CD14-positive monocyte (primary cell): ENCODE measurements at regions not wholly inside any gene's neighbourhood (a gene's known extent, or its start where the extent isn't known, plus 50 kb on each side); places are given as distances from the start of the nearest gene placed in this dataset.
A peak's percentile ranks its signal among the peaks of the same experiment; 100 is the strongest.

Experiments
- DNase-seq, 3 donors: peaks; one replicate each; pipeline ENCODE4 v3.0.0-alpha.2; 2011 to 2022
- H2AFZ ChIP-seq: 2 replicates; pipeline ENCODE4 v1.6.0; 2012; ENCODE audit warnings: mild to moderate bottlenecking, low read depth, low read length, inconsistent platforms; ENCODE audit not compliant: insufficient read depth, poor library complexity, severe bottlenecking
- H3K27ac ChIP-seq, 2 donors: 1 replicate in 1 of 2; 2 replicates in 1 of 2; pipeline ENCODE4 v1.5.1; 2012 to 2013; ENCODE audit warnings: low read length in 2 of 2, control low read depth in 1 of 2, inconsistent platforms in 1 of 2, low read depth in 1 of 2, mild to moderate bottlenecking in 1 of 2
- H3K27me3 ChIP-seq, 2 donors: one replicate each; pipeline versions ENCODE4 v1.6.0 to v1.6.1; 2011 to 2013; ENCODE audit warnings: low read length in 2 of 2; ENCODE audit not compliant: control insufficient read depth in 2 of 2, insufficient read depth in 2 of 2
- H3K36me3 ChIP-seq, 2 donors: replicated peaks in 1 of 2; 1 replicate in 1 of 2; 2 replicates in 1 of 2; pipeline versions ENCODE4 v1.5.1 to v1.6.1; 2012 to 2013; ENCODE audit warnings: low read length in 2 of 2, control low read depth in 1 of 2, inconsistent platforms in 1 of 2, mild to moderate bottlenecking in 1 of 2; ENCODE audit not compliant: insufficient read depth in 2 of 2, control insufficient read depth in 1 of 2
- H3K4me1 ChIP-seq, 2 donors: 1 replicate in 1 of 2; 2 replicates in 1 of 2; pipeline versions ENCODE4 v1.5.1 to v1.6.1; 2012 to 2013; ENCODE audit warnings: low read length in 2 of 2, control low read depth in 1 of 2, inconsistent platforms in 1 of 2, mild to moderate bottlenecking in 1 of 2, moderate library complexity in 1 of 2; ENCODE audit not compliant: insufficient read depth in 2 of 2, control insufficient read depth in 1 of 2
- H3K4me2 ChIP-seq: replicated peaks from 2 replicates; pipeline ENCODE3; 2012; ENCODE audit warnings: low read length, moderate library complexity, mild to moderate bottlenecking; ENCODE audit not compliant: poor library complexity, severe bottlenecking; ENCODE audit errors: extremely low read depth
- H3K4me3 ChIP-seq, 3 experiments: fragments of 200-600 bp in 1 of 3; sonication (generic) in 1 of 3; replicated peaks in 1 of 3; 1 replicate in 2 of 3; 2 replicates in 1 of 3; pipeline ENCODE4 v1.5.1; 2011 to 2013; ENCODE audit warnings: low read length in 3 of 3, mild to moderate bottlenecking in 3 of 3, control low read depth in 2 of 3, low read depth in 2 of 3, inconsistent platforms in 1 of 3, moderate library complexity in 1 of 3
- H3K79me2 ChIP-seq: 2 replicates; pipeline ENCODE4 v1.6.0; 2012; ENCODE audit warnings: mild to moderate bottlenecking, control low read depth, inconsistent platforms, low read length, moderate library complexity; ENCODE audit not compliant: insufficient read depth
- H3K9ac ChIP-seq: 2 replicates; pipeline ENCODE4 v1.6.0; 2017; ENCODE audit warnings: low read length, mild to moderate bottlenecking; ENCODE audit not compliant: insufficient read depth, poor library complexity, severe bottlenecking
- H3K9me3 ChIP-seq, 2 donors: replicated peaks in 1 of 2; 1 replicate in 1 of 2; 2 replicates in 1 of 2; pipeline versions ENCODE4 v1.5.1 to v1.6.1; 2012 to 2013; ENCODE audit warnings: low read length in 2 of 2, control low read depth in 1 of 2; ENCODE audit not compliant: control insufficient read depth in 1 of 2, insufficient read depth in 1 of 2
- H4K20me1 ChIP-seq: 2 replicates; pipeline ENCODE4 v1.6.0; 2012; ENCODE audit warnings: mild to moderate bottlenecking, low read length, control low read depth, moderate library complexity; ENCODE audit not compliant: insufficient read depth
- H3K27ac Mint-ChIP-seq, 7 donors: one replicate each; pipeline ENCODE4 v1.8.0; 2020; ENCODE audit warnings: mild to moderate bottlenecking in 7 of 7, mixed read lengths in 7 of 7, moderate library complexity in 6 of 7, inconsistent platforms in 2 of 7
- H3K27me3 Mint-ChIP-seq, 3 donors: one replicate each; pipeline ENCODE4 v1.8.0; 2021 to 2022; ENCODE audit warnings: low read depth in 3 of 3, mild to moderate bottlenecking in 3 of 3, mixed read lengths in 3 of 3, moderate library complexity in 3 of 3, inconsistent platforms in 1 of 3
- H3K36me3 Mint-ChIP-seq, 2 donors: one replicate each; pipeline ENCODE4 v1.8.0; 2020; ENCODE audit warnings: mixed read lengths in 2 of 2, inconsistent platforms in 1 of 2, mild to moderate bottlenecking in 1 of 2
- H3K4me1 Mint-ChIP-seq: one replicate; pipeline ENCODE4 v1.8.0; 2020; ENCODE audit warnings: mild to moderate bottlenecking, mixed read lengths
- H3K4me3 Mint-ChIP-seq, 2 donors: one replicate each; pipeline ENCODE4 v1.8.0; 2020; ENCODE audit warnings: mild to moderate bottlenecking in 2 of 2, mixed read lengths in 2 of 2, moderate library complexity in 1 of 2
- H3K9me3 Mint-ChIP-seq, 7 donors: one replicate each; pipeline ENCODE4 v1.8.0; 2020 to 2022; ENCODE audit warnings: mixed read lengths in 7 of 7, mild to moderate bottlenecking in 6 of 7, moderate library complexity in 6 of 7, inconsistent platforms in 2 of 7
- WGBS: methylation state at CpG from one replicate; pipeline ENCODE4 v1.1.5; 2013; ENCODE audit warnings: missing lambda C conversion rate; ENCODE audit not compliant: insufficient coverage; 5-methylcytosine and 5-hydroxymethylcytosine counted together
- intact Hi-C, 2 donors: fragments of 100-400 bp; cut with micrococcal nuclease; formaldehyde crosslinking; loops; one replicate each; pipeline versions ENCODE4 v1.15.0 to v1.15.1; 2023
- TF ChIP-seq, protein P1 (sequence below): fragments of 200-600 bp; IDR thresholded peaks from one replicate; pipeline ENCODE4 v1.8.0; 2022; ENCODE audit warnings: antibody characterized with exemption, mild to moderate bottlenecking

DNA sequence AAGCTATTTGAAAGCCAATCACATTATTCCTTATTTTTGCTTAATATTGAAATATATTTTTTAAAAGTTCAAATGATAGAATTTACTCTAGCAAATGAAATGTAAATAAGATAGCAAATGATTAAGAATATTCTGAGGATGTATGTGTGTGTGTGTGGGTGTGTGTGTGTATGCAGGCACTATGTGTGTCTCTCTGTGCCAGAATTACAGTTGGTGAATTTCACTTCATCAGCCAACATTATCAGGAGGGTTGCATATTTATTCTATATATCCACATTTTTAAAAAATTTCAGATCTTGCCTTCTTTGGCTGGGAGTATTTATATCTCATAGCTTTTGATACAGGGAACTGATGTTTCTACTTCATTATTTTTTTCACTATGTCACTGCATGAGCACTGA is 274.9 kb upstream of the SOX5 start:
- Histone ChIP-seq H4K20me1 (no peaks in the 10 kb centered on the region), H3K4me2 (no peak overlapping the region), H3K79me2 (no peaks in the 10 kb centered on the region), H3K4me1 (peaks cover 0 to 7% of the 10 kb centered on the region in 2 donors), H3K9ac (no peak overlapping the region), H3K27me3 (no peaks in the 10 kb centered on the region), H3K36me3 (no peaks in the 10 kb centered on the region), H3K4me3 (no peak overlapping the region), H2AFZ (no peak overlapping the region), H3K27ac (no peak overlapping the region), H3K9me3 (no peaks in the 10 kb centered on the region)
- no peak overlapping the region for H3K27ac Mint-ChIP-seq
- TF ChIP-seq, protein P1, sequence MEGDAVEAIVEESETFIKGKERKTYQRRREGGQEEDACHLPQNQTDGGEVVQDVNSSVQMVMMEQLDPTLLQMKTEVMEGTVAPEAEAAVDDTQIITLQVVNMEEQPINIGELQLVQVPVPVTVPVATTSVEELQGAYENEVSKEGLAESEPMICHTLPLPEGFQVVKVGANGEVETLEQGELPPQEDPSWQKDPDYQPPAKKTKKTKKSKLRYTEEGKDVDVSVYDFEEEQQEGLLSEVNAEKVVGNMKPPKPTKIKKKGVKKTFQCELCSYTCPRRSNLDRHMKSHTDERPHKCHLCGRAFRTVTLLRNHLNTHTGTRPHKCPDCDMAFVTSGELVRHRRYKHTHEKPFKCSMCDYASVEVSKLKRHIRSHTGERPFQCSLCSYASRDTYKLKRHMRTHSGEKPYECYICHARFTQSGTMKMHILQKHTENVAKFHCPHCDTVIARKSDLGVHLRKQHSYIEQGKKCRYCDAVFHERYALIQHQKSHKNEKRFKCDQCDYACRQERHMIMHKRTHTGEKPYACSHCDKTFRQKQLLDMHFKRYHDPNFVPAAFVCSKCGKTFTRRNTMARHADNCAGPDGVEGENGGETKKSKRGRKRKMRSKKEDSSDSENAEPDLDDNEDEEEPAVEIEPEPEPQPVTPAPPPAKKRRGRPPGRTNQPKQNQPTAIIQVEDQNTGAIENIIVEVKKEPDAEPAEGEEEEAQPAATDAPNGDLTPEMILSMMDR: no peak
- H3K36me3 Mint-ChIP-seq: no peaks in the 10 kb centered on the region
- no peaks in the 10 kb centered on the region for H3K9me3 Mint-ChIP-seq
- H3K27me3 Mint-ChIP-seq: peaks cover 0 to 1% (median 0%) of the 10 kb centered on the region in 3 donors
- H3K4me3 Mint-ChIP-seq: no peak overlapping the region
- peaks cover 14% of the 10 kb centered on the region for H3K4me1 Mint-ChIP-seq
- intact Hi-C loops: no loop called here
- no peak for DNase-seq

DNA sequence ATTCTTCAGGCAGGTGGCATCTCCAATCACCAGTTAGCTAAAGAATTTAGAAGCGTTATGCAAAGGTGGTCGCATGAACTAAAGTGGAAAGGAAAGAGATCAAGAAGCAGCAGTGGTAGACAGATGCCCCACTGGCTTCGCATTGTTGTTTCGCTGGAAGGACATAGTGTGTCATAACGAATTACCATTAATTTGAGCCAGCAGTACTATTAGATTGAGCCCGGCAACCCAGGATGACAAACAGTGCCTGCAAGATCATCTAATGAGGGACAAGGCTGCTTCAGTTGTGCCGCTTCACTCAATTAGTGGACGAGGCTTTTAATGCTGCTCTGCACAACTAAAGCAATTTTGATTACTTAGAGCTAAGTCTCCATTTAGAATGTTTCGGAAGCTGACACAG is 274.5 kb upstream of the SOX5 start:
- DNase-seq: no peak
- H3K9me3 ChIP-seq: no peaks in the 10 kb centered on the region
- TF ChIP-seq, protein P1: no peak
- H3K4me1 ChIP-seq: peaks cover 0 to 7% of the 10 kb centered on the region in 2 donors
- no peak overlapping the region for H3K27ac ChIP-seq
- WGBS: 95% methylated on average over 8 of the region's 9 CpGs
- H3K27ac Mint-ChIP-seq: peak overlapping the region in 1 of 7 donors; percentile 8
- no peaks in the 10 kb centered on the region for H3K36me3 Mint-ChIP-seq
- H3K4me3 Mint-ChIP-seq: no peak overlapping the region
- no peaks in the 10 kb centered on the region for H3K36me3 ChIP-seq
- H3K4me1 Mint-ChIP-seq: peaks cover 14% of the 10 kb centered on the region
- H3K9ac ChIP-seq: no peak overlapping the region
- no peaks in the 10 kb centered on the region for H4K20me1 ChIP-seq
- H3K4me2 ChIP-seq: no peak overlapping the region
- no peaks in the 10 kb centered on the region for H3K79me2 ChIP-seq
- intact Hi-C loops: no loop called here
- H3K4me3 ChIP-seq: no peak overlapping the region
- no peak overlapping the region for H2AFZ ChIP-seq
- H3K9me3 Mint-ChIP-seq: no peaks in the 10 kb centered on the region
- peaks cover 0 to under 1% (median 0%) of the 10 kb centered on the region in 3 donors for H3K27me3 Mint-ChIP-seq
- H3K27me3 ChIP-seq: no peaks in the 10 kb centered on the region
